HG02571 (cell line): ENCODE measurements at regions not wholly inside any gene's neighbourhood (a gene's known extent, or its start where the extent isn't known, plus 50 kb on each side); places are given as distances from the start of the nearest gene placed in this dataset.
"Not testable (repeated sequence)": the region's sequence is repeated elsewhere in the genome, so short reads cannot be mapped to it uniquely, and the experiment has no call there.

Experiments used
- ATAC-seq: cut with Tn5 transposase; IDR thresholded peaks from one replicate; pipeline ENCODE4 v1.9.1; 2021; ENCODE audit warnings: mild to moderate bottlenecking, moderate library complexity; ENCODE audit not compliant: unreplicated experiment

- ATAC-seq: no peak
Measured at GRCh38 chr1:242824435-242824834, 299.9 kb upstream of the PLD5 start.

GRCh38 chr1:242813490-242814091 is 289.1 kb upstream of the PLD5 start:
- ATAC-seq: peak; percentile 86

GRCh38 chr1:242811092-242811840 is 286.8 kb upstream of the PLD5 start:
- no peak for ATAC-seq

GRCh38 chr1:242806324-242806723 is 281.8 kb upstream of the PLD5 start:
- ATAC-seq: no peak

GRCh38 chr1:242805360-242805759 is 280.9 kb upstream of the PLD5 start:
- ATAC-seq: not testable (repeated sequence)

- no peak for ATAC-seq
Measured at GRCh38 chr1:242802973-242803372, 278.5 kb upstream of the PLD5 start.

GRCh38 chr1:242800521-242800920 is 276.0 kb upstream of the PLD5 start:
- ATAC-seq: no peak

- ATAC-seq: no peak
Measured at GRCh38 chr1:242797856-242798255, 273.4 kb upstream of the PLD5 start.

GRCh38 chr1:242788771-242789170 is 264.3 kb upstream of the PLD5 start:
- peak; percentile 69 for ATAC-seq

- ATAC-seq: no peak
Measured at GRCh38 chr1:242787968-242788367, 263.5 kb upstream of the PLD5 start.

- ATAC-seq: no peak
Measured at GRCh38 chr1:242784807-242785206, 260.3 kb upstream of the PLD5 start.

- peak; percentile 64 for ATAC-seq
Measured at GRCh38 chr1:242784084-242784483, 259.6 kb upstream of the PLD5 start.

GRCh38 chr1:242774256-242774655 is 249.8 kb upstream of the PLD5 start:
- ATAC-seq: no peak

GRCh38 chr1:242770366-242770765 is 245.9 kb upstream of the PLD5 start:
- no peak for ATAC-seq

GRCh38 chr1:242764161-242764560 is 239.7 kb upstream of the PLD5 start:
- ATAC-seq: no peak

GRCh38 chr1:242761556-242761955 is 237.1 kb upstream of the PLD5 start:
- no peak for ATAC-seq

GRCh38 chr1:242754926-242755325 is 230.4 kb upstream of the PLD5 start:
- ATAC-seq: no peak

GRCh38 chr1:242754125-242754524 is 229.6 kb upstream of the PLD5 start:
- no peak for ATAC-seq

- no peak for ATAC-seq
Measured at GRCh38 chr1:242747233-242747632, 222.7 kb upstream of the PLD5 start.

- no peak for ATAC-seq
Measured at GRCh38 chr1:242745079-242745478, 220.6 kb upstream of the PLD5 start.

- no peak for ATAC-seq
Measured at GRCh38 chr1:242743983-242744780, 219.7 kb upstream of the PLD5 start.
